HEK293 (cell line): ENCODE measurements at regions not wholly inside any gene's neighbourhood (a gene's known extent, or its start where the extent isn't known, plus 50 kb on each side); places are given as distances from the start of the nearest gene placed in this dataset.

Source experiments
- CTCF ChIA-PET: fragments of 350-600 bp; formaldehyde crosslinking; extraction: SDS; loops from one replicate; lab custom pipeline; 2021; ENCODE audit warnings: antibody characterized with exemption; lab: Yijun Ruan, JAX
- POLR2A ChIA-PET: fragments of 300-600 bp; formaldehyde crosslinking; extraction: SDS; loops from one replicate; lab custom pipeline; 2020; ENCODE audit warnings: antibody characterized with exemption, inconsistent platforms; lab: Yijun Ruan, JAX
- H3K27ac ChIP-seq: fragments of 200-500 bp; sonication (Bioruptor generic); 2 replicates; pipeline ENCODE4 v1.5.1; 2014; ENCODE audit warnings: low read depth, low read length, control low read depth, inconsistent platforms; ENCODE audit errors: extremely low read depth
- H3K36me3 ChIP-seq, 2 experiments: fragments of 200-500 bp in 1 of 2; sonication (Bioruptor generic) in 1 of 2; 1 replicate in 1 of 2; 2 replicates in 1 of 2; pipeline ENCODE4 v1.5.1; 2014 to 2017; ENCODE audit warnings: inconsistent platforms in 2 of 2, low read length in 2 of 2; ENCODE audit not compliant: control insufficient read depth in 2 of 2, insufficient read depth in 1 of 2
- H3K4me1 ChIP-seq: fragments of 200-500 bp; sonication (Bioruptor generic); 2 replicates; pipeline ENCODE4 v1.5.1; 2014; ENCODE audit warnings: mild to moderate bottlenecking, low read length, inconsistent platforms; ENCODE audit not compliant: control insufficient read depth, insufficient read depth
- H3K4me3 ChIP-seq: 2 replicates; pipeline ENCODE4 v1.5.1; 2011; ENCODE audit warnings: low read depth, mild to moderate bottlenecking, control low read depth, low read length, moderate library complexity
- H3K9me3 ChIP-seq: fragments of 200-500 bp; sonication (Bioruptor generic); 2 replicates; pipeline ENCODE4 v1.5.1; 2014; ENCODE audit warnings: low read depth, low read length, inconsistent platforms; ENCODE audit not compliant: control insufficient read depth, insufficient read depth
- TRIM28 ChIP-seq: IDR thresholded peaks from 2 replicates; pipeline ENCODE4 v1.6.1; 2011; ENCODE audit warnings: low read length, control low read depth, borderline replicate concordance
- ZBTB1 ChIP-seq: fragments of 450-650 bp; formaldehyde crosslinking; IDR thresholded peaks from 2 replicates; pipeline ENCODE4 v1.5.1; 2016; ENCODE audit warnings: missing biosample characterization, missing genetic modification characterization
- ZBTB48 ChIP-seq: fragments of 450-650 bp; formaldehyde crosslinking; IDR thresholded peaks from 2 replicates; pipeline ENCODE4 v1.5.1; 2016; ENCODE audit warnings: missing biosample characterization, missing genetic modification characterization
- ZFHX2 ChIP-seq: fragments of 450-650 bp; formaldehyde crosslinking; conservative IDR thresholded peaks from 2 replicates; pipeline ENCODE4 v1.5.1; 2016; ENCODE audit warnings: missing biosample characterization, missing genetic modification characterization
- ZNF10 ChIP-seq: fragments of 450-650 bp; formaldehyde crosslinking; IDR thresholded peaks from 2 replicates; pipeline ENCODE4 v1.5.1; 2017; ENCODE audit warnings: missing biosample characterization, missing genetic modification characterization
- ZNF133 ChIP-seq: fragments of 450-650 bp; formaldehyde crosslinking; IDR thresholded peaks from 2 replicates; pipeline ENCODE4 v1.5.1; 2016; ENCODE audit warnings: missing biosample characterization, missing genetic modification characterization
- ZNF2 ChIP-seq: fragments of 450-650 bp; formaldehyde crosslinking; IDR thresholded peaks from 2 replicates; pipeline ENCODE4 v1.5.1; 2016; ENCODE audit warnings: missing biosample characterization, missing genetic modification characterization
- ZNF221 ChIP-seq: fragments of 450-650 bp; formaldehyde crosslinking; IDR thresholded peaks from 2 replicates; pipeline ENCODE4 v1.5.1; 2017; ENCODE audit warnings: missing biosample characterization, missing genetic modification characterization, borderline replicate concordance
- ZNF366 ChIP-seq: fragments of 450-650 bp; formaldehyde crosslinking; conservative IDR thresholded peaks from 2 replicates; pipeline ENCODE4 v1.5.1; 2016; ENCODE audit warnings: missing biosample characterization, missing genetic modification characterization
- ZNF391 ChIP-seq: fragments of 450-650 bp; formaldehyde crosslinking; IDR thresholded peaks from 2 replicates; pipeline ENCODE4 v1.5.1; 2016; ENCODE audit warnings: low read depth, missing biosample characterization, missing genetic modification characterization, borderline replicate concordance
- ZNF404 ChIP-seq: fragments of 450-650 bp; formaldehyde crosslinking; IDR thresholded peaks from 2 replicates; pipeline ENCODE4 v1.5.1; 2017; ENCODE audit warnings: missing biosample characterization, missing genetic modification characterization
- ZNF529 ChIP-seq: fragments of 450-650 bp; formaldehyde crosslinking; IDR thresholded peaks from 2 replicates; pipeline ENCODE4 v1.5.1; 2017; ENCODE audit warnings: missing genetic modification characterization, missing biosample characterization; ENCODE audit not compliant: insufficient replicate concordance
- ZNF555 ChIP-seq: fragments of 450-650 bp; formaldehyde crosslinking; conservative IDR thresholded peaks from 2 replicates; pipeline ENCODE4 v1.5.1; 2017; ENCODE audit warnings: missing biosample characterization, mild to moderate bottlenecking, missing genetic modification characterization, inconsistent platforms
- ZNF560 ChIP-seq: fragments of 450-650 bp; formaldehyde crosslinking; IDR thresholded peaks from 2 replicates; pipeline ENCODE4 v1.5.1; 2017; ENCODE audit warnings: missing biosample characterization, missing genetic modification characterization, borderline replicate concordance
- ZNF571 ChIP-seq: fragments of 450-650 bp; formaldehyde crosslinking; IDR thresholded peaks from 2 replicates; pipeline ENCODE4 v1.5.0; 2017; ENCODE audit warnings: missing biosample characterization, missing genetic modification characterization
- ZNF654 ChIP-seq: fragments of 450-650 bp; formaldehyde crosslinking; IDR thresholded peaks from 2 replicates; pipeline ENCODE4 v1.5.1; 2016; ENCODE audit warnings: low read depth, missing biosample characterization, missing genetic modification characterization
- ZNF701 ChIP-seq: fragments of 450-650 bp; formaldehyde crosslinking; IDR thresholded peaks from 2 replicates; pipeline ENCODE4 v1.5.1; 2016; ENCODE audit warnings: missing biosample characterization, missing genetic modification characterization
- ZNF776 ChIP-seq: fragments of 450-650 bp; formaldehyde crosslinking; IDR thresholded peaks from 2 replicates; pipeline ENCODE4 v1.5.0; 2017; ENCODE audit warnings: missing biosample characterization, missing genetic modification characterization, borderline replicate concordance
- ZNF792 ChIP-seq: fragments of 450-650 bp; formaldehyde crosslinking; IDR thresholded peaks from 2 replicates; pipeline ENCODE4 v1.5.1; 2016; ENCODE audit warnings: missing biosample characterization, missing genetic modification characterization
- ZNF830 ChIP-seq: fragments of 450-650 bp; IDR thresholded peaks from 2 replicates; pipeline ENCODE4 v1.5.0; 2018; ENCODE audit warnings: missing biosample characterization, missing genetic modification characterization, low read depth, mild to moderate bottlenecking, moderate library complexity
- TF ChIP-seq, protein P1 (sequence below): fragments of 450-650 bp; formaldehyde crosslinking; IDR thresholded peaks from 2 replicates; pipeline ENCODE4 v1.5.0; 2017; ENCODE audit warnings: missing biosample characterization, missing genetic modification characterization, borderline replicate concordance
- TF ChIP-seq, protein P2 (sequence below): fragments of 450-650 bp; formaldehyde crosslinking; IDR thresholded peaks from 2 replicates; pipeline ENCODE4 v1.5.1; 2016; ENCODE audit warnings: missing biosample characterization, missing genetic modification characterization, borderline replicate concordance

DNA sequence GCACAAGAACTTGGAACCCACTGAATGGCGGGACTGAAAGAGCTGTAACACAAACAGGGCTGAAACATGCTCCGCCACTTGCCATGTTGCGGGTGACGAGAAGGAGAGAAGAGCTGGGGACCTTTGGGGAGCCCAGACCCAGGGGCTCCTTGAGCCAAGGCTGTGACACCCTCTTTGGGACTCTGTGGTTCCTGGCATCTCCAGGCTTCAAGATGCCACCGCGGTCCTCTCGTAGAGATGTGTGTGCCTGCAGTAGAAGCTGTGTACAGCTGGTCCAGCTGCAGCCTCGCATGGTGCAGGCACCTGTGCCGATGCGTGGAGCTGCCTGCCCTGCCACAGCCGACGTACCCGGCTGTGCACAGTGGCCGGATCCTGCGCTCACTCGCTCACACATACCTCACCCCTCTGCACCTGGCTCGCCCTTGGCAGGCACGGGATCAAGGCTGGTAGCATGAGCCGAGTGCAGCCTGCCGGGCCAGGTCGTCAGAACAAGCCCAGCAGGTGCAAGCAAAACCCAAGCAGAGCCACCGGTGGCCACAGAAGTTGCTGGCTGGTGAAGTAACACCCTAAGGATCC is 1385.8 kb downstream of the PCDH9 start:
- CTCF ChIA-PET, result no interaction called here
- H3K27ac ChIP-seq, result no peak overlapping the region
- no peak for TF ChIP-seq ZNF529 (tag by site-specific recombination)
- no peak for TF ChIP-seq ZNF701 (tag by site-specific recombination)
- TF ChIP-seq ZNF391, result no peak
- no peak for TF ChIP-seq ZNF560 (tag by site-specific recombination)
- no peak for TF ChIP-seq ZNF792 (tag by site-specific recombination)
- no peak for TF ChIP-seq ZNF654 (tag by site-specific recombination)
- TF ChIP-seq ZNF555 (tag by site-specific recombination), result no peak
- H3K36me3 ChIP-seq, result no peaks in the 10 kb centered on the region
- no peak overlapping the region for H3K4me3 ChIP-seq
- H3K4me1 ChIP-seq, result no peaks in the 10 kb centered on the region
- POLR2A ChIA-PET, result no interaction called here
- H3K9me3 ChIP-seq, result no peaks in the 10 kb centered on the region

DNA sequence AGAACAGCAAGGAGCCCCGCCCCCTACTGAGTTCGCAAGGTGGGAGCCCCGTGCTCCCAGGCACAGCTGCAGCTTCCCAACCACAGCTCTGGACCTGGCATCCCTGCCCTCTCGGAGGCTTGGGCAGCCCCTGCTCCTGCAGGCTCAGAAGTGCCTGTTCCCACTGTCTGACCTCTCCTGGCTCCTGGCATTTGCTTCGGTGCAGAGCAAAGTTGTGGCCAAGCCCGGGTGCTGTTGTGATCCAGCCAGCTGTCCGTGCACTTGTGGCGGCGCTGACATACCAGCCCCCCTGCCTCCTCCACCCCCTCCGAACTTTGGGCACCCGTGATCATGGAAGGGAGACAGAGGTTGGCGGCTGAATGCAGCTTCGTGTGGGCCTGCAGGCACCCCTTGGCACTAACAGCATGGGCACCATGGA is 1386.8 kb downstream of the PCDH9 start:
- no peak overlapping the region for H3K27ac ChIP-seq
- no peaks in the 10 kb centered on the region for H3K4me1 ChIP-seq
- TF ChIP-seq ZNF571 (no peak), ZNF366 (tag by site-specific recombination) (no peak), ZNF133 (tag by site-specific recombination) (no peak), ZNF776 (tag by site-specific recombination) (no peak), ZNF830 (no peak)
- TF ChIP-seq, protein P1, sequence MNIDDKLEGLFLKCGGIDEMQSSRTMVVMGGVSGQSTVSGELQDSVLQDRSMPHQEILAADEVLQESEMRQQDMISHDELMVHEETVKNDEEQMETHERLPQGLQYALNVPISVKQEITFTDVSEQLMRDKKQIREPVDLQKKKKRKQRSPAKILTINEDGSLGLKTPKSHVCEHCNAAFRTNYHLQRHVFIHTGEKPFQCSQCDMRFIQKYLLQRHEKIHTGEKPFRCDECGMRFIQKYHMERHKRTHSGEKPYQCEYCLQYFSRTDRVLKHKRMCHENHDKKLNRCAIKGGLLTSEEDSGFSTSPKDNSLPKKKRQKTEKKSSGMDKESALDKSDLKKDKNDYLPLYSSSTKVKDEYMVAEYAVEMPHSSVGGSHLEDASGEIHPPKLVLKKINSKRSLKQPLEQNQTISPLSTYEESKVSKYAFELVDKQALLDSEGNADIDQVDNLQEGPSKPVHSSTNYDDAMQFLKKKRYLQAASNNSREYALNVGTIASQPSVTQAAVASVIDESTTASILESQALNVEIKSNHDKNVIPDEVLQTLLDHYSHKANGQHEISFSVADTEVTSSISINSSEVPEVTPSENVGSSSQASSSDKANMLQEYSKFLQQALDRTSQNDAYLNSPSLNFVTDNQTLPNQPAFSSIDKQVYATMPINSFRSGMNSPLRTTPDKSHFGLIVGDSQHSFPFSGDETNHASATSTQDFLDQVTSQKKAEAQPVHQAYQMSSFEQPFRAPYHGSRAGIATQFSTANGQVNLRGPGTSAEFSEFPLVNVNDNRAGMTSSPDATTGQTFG (tag by site-specific recombination), result no peak
- TF ChIP-seq, protein P2, sequence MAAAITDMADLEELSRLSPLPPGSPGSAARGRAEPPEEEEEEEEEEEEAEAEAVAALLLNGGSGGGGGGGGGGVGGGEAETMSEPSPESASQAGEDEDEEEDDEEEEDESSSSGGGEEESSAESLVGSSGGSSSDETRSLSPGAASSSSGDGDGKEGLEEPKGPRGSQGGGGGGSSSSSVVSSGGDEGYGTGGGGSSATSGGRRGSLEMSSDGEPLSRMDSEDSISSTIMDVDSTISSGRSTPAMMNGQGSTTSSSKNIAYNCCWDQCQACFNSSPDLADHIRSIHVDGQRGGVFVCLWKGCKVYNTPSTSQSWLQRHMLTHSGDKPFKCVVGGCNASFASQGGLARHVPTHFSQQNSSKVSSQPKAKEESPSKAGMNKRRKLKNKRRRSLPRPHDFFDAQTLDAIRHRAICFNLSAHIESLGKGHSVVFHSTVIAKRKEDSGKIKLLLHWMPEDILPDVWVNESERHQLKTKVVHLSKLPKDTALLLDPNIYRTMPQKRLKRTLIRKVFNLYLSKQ, result no peak
- no peak overlapping the region for H3K4me3 ChIP-seq
- ChIA-PET POLR2A (no interaction called here), CTCF (no interaction called here)
- H3K9me3 ChIP-seq, result no peaks in the 10 kb centered on the region
- H3K36me3 ChIP-seq, result no peaks in the 10 kb centered on the region

DNA sequence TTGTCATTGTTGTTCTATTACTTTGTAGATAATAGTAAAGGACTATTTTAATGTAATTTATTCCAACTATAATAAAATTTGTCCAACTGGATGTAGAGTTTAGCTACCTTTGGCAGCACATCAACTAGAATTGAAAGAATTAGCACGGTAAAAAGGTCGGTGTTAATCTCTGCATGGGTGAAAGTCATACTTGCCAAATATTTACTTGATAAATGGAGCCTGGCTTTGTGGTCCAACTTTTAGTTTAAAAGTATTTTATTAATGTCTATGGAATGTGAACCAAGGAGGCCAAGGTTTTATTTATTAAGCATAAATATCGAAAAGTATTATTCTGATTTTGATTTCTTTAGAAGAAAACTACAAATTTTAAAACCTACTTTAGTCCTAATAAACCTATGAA is 1389.0 kb downstream of the PCDH9 start:
- H3K27ac ChIP-seq, result no peak overlapping the region
- H3K4me3 ChIP-seq, result no peak overlapping the region
- no peaks in the 10 kb centered on the region for H3K36me3 ChIP-seq
- ChIA-PET POLR2A (no interaction called here), CTCF (no interaction called here)
- TF ChIP-seq TRIM28, result no peak
- TF ChIP-seq ZFHX2 (tag by site-specific recombination), result no peak
- H3K4me1 ChIP-seq, result no peaks in the 10 kb centered on the region
- H3K9me3 ChIP-seq, result no peaks in the 10 kb centered on the region

DNA sequence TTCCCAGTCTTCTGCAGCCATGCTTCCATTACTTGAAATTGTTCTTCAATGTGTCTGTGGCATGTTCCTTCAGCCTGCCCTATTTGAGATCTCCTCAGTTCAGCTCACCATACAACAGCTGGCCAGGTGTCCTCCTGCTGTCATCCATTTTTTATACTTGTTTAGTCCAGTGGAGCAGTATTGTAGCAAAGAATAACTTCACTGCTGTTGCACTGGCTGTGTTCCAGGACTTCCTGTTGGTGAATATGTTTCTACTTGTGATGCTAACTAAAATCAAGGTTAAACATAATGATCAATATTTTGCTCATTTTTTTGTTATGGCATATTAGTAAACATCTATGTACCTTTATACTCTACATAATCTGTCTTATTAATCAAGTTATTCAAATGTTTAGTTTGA is 1394.1 kb downstream of the PCDH9 start:
- POLR2A ChIA-PET, result no interaction called here
- H3K4me3 ChIP-seq, result no peak overlapping the region
- no peak overlapping the region for H3K27ac ChIP-seq
- no peaks in the 10 kb centered on the region for H3K9me3 ChIP-seq
- no peaks in the 10 kb centered on the region for H3K36me3 ChIP-seq
- CTCF ChIA-PET, result no interaction called here
- TF ChIP-seq ZNF221 (tag by site-specific recombination) (no peak), ZNF10 (tag by site-specific recombination) (no peak), ZBTB1 (no peak), ZNF2 (tag by site-specific recombination) (no peak), ZBTB48 (no peak), ZNF404 (tag by site-specific recombination) (no peak)
- H3K4me1 ChIP-seq, result no peaks in the 10 kb centered on the region
